Neural progenitor cell (in vitro differentiated cells): ENCODE measurements at regions not wholly inside any gene's neighbourhood (a gene's known extent, or its start where the extent isn't known, plus 50 kb on each side); places are given as distances from the start of the nearest gene placed in this dataset.

Experiments used
- EZH2phosphoT487 ChIP-seq: fragments of 200-600 bp; sonication (generic); IDR thresholded peaks from 2 replicates; pipeline ENCODE4 v1.6.1; 2017; ENCODE audit warnings: antibody characterized with exemption
- TF ChIP-seq, protein P1 (sequence below): fragments of 200-600 bp; sonication (generic); IDR thresholded peaks from 2 replicates; pipeline ENCODE4 v1.5.1; 2017; ENCODE audit warnings: antibody characterized with exemption, mild to moderate bottlenecking

DNA sequence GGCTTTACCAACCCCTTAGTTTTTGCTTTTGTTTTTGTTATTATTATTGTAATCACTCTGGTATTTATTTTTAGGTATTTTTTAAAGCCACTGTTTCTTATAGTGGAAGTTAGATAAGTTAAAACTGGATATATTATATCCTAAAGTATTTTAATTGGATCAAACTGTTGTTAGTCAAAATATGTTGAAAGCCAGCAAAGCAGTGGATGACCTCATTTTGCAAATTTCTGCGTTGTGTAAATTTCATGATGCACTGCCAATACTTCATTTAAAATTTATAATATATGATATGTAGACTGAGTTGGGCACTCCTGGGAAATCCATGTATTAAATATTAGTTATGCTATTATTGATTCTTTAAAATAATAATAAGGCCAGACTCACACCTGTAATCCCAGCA lies 661.7 kb upstream of the NRXN1 start:
- TF ChIP-seq, protein P1, sequence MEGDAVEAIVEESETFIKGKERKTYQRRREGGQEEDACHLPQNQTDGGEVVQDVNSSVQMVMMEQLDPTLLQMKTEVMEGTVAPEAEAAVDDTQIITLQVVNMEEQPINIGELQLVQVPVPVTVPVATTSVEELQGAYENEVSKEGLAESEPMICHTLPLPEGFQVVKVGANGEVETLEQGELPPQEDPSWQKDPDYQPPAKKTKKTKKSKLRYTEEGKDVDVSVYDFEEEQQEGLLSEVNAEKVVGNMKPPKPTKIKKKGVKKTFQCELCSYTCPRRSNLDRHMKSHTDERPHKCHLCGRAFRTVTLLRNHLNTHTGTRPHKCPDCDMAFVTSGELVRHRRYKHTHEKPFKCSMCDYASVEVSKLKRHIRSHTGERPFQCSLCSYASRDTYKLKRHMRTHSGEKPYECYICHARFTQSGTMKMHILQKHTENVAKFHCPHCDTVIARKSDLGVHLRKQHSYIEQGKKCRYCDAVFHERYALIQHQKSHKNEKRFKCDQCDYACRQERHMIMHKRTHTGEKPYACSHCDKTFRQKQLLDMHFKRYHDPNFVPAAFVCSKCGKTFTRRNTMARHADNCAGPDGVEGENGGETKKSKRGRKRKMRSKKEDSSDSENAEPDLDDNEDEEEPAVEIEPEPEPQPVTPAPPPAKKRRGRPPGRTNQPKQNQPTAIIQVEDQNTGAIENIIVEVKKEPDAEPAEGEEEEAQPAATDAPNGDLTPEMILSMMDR, result no peak
- no peak for TF ChIP-seq EZH2phosphoT487
